Endothelial cell of umbilical vein (primary cell): ENCODE measurements at regions not wholly inside any gene's neighbourhood (a gene's known extent, or its start where the extent isn't known, plus 50 kb on each side); places are given as distances from the start of the nearest gene placed in this dataset.

Experiments
- BruUV-seq: library from RNA; stranded (reverse); fragments of 400-500 nt; replicated peaks from 2 replicates; lab custom pipeline; 2021; lab: Mats Ljungman, UMichigan
- CTCF ChIA-PET: fragments of 300-600, 350-600 bp; sonication (Branson Sonifier 250); formaldehyde crosslinking; loops from one replicate; lab custom pipeline; 2021; ENCODE audit warnings: antibody characterized with exemption, inconsistent platforms; lab: Charles Lee
- POLR2A ChIA-PET: fragments of 300-600, 350-600 bp; sonication (Branson Sonifier 250); formaldehyde crosslinking; loops from one replicate; lab custom pipeline; 2021; ENCODE audit warnings: antibody characterized with exemption, inconsistent platforms; lab: Charles Lee
- DNase-seq: peaks from one replicate; pipeline ENCODE4 v3.0.0-alpha.2; 2011; ENCODE audit warnings: low read depth, low spot score
- FAIRE-seq: peaks from 2 replicates; lab custom pipeline; 2011; peaks lifted over from hg19 to GRCh38; lab: Jason Lieb, UNC
- H2AFZ ChIP-seq: 2 replicates; pipeline ENCODE4 v1.6.0; 2012; ENCODE audit warnings: low read depth, low read length, control low read depth, inconsistent platforms
- H3K27ac ChIP-seq: 2 replicates; pipeline ENCODE4 v1.5.1; 2011; ENCODE audit warnings: low read depth, mild to moderate bottlenecking, control low read depth, low read length, moderate library complexity; ENCODE audit not compliant: insufficient read depth
- H3K27me3 ChIP-seq, 2 experiments: 2 replicates each; pipeline versions ENCODE4 v1.6.0 to v1.6.1; 2011; ENCODE audit warnings: low read length in 2 of 2, mixed read lengths in 1 of 2; ENCODE audit not compliant: control insufficient read depth in 2 of 2, insufficient read depth in 2 of 2
- H3K36me3 ChIP-seq, 2 experiments: 2 replicates in 1 of 2; 3 replicates in 1 of 2; pipeline ENCODE4 v1.5.1; 2011; ENCODE audit warnings: low read length in 2 of 2, mild to moderate bottlenecking in 1 of 2, moderate library complexity in 1 of 2; ENCODE audit not compliant: control insufficient read depth in 2 of 2, insufficient read depth in 2 of 2; ENCODE audit errors: extremely low read depth in 1 of 2
- H3K4me1 ChIP-seq: 3 replicates; pipeline ENCODE4 v1.5.1; 2011; ENCODE audit warnings: mild to moderate bottlenecking, low read length; ENCODE audit not compliant: control insufficient read depth, insufficient read depth; ENCODE audit errors: extremely low read depth
- H3K4me2 ChIP-seq: 2 replicates; pipeline ENCODE4 v1.6.1; 2011; ENCODE audit warnings: low read length, control low read depth, mixed read lengths; ENCODE audit not compliant: insufficient read depth
- H3K4me3 ChIP-seq, 3 experiments: fragments of 200-600 bp in 1 of 3; sonication (generic), shearing (Covaris generic) in 1 of 3; replicated peaks in 1 of 3; 2 replicates each; pipeline ENCODE4 v1.5.1; 2011 to 2016; ENCODE audit warnings: control low read depth in 3 of 3, low read length in 3 of 3, mild to moderate bottlenecking in 2 of 3, inconsistent platforms in 1 of 3, low read depth in 1 of 3, moderate library complexity in 1 of 3; ENCODE audit not compliant: insufficient read depth in 1 of 3
- H3K79me2 ChIP-seq: 2 replicates; pipeline ENCODE4 v1.6.0; 2012; ENCODE audit warnings: low read length, inconsistent platforms; ENCODE audit not compliant: control insufficient read depth, insufficient read depth
- H3K9ac ChIP-seq: replicated peaks from 2 replicates; pipeline ENCODE3; 2011; ENCODE audit warnings: low read length, control low read depth; ENCODE audit not compliant: insufficient read depth; ENCODE audit errors: extremely low read depth
- H3K9me1 ChIP-seq: replicated peaks from 3 replicates; pipeline ENCODE4 v1.6.0; 2011; ENCODE audit warnings: mild to moderate bottlenecking, low read length; ENCODE audit not compliant: control insufficient read depth, insufficient read depth; ENCODE audit errors: extremely low read depth
- H3K9me3 ChIP-seq: replicated peaks from 2 replicates; pipeline ENCODE4 v1.5.1; 2012; ENCODE audit warnings: low read length, inconsistent platforms; ENCODE audit not compliant: control insufficient read depth, insufficient read depth
- H4K20me1 ChIP-seq: replicated peaks from 2 replicates; pipeline ENCODE3; 2011; ENCODE audit warnings: mild to moderate bottlenecking, low read length; ENCODE audit not compliant: control insufficient read depth, insufficient read depth; ENCODE audit errors: extremely low read depth
- CTCF ChIP-seq, 2 donors: IDR thresholded peaks; 1 replicate in 1 of 2; 2 replicates in 1 of 2; pipeline ENCODE4 v1.5.1; 2011; ENCODE audit warnings: low read length in 2 of 2, mild to moderate bottlenecking in 2 of 2, moderate library complexity in 2 of 2, control low read depth in 1 of 2, inconsistent platforms in 1 of 2, low read depth in 1 of 2; ENCODE audit not compliant: insufficient read depth in 1 of 2; ENCODE audit errors: extremely low read depth in 1 of 2
- EZH2 ChIP-seq: IDR thresholded peaks from 2 replicates; pipeline ENCODE4 v1.6.1; 2012; ENCODE audit warnings: borderline replicate concordance, low read depth, mild to moderate bottlenecking, moderate library complexity, low read length, inconsistent platforms; ENCODE audit not compliant: severe bottlenecking
- FOS ChIP-seq: IDR thresholded peaks from 2 replicates; pipeline ENCODE4 v1.6.1; 2011; ENCODE audit warnings: mild to moderate bottlenecking, low read length, moderate library complexity, borderline replicate concordance; ENCODE audit not compliant: insufficient read depth
- GATA2 ChIP-seq: IDR thresholded peaks from 2 replicates; pipeline ENCODE4 v1.7.0; 2011; ENCODE audit warnings: low read depth, mild to moderate bottlenecking, moderate library complexity, mixed read lengths, low read length; ENCODE audit not compliant: insufficient read length, insufficient read depth
- JUN ChIP-seq: IDR thresholded peaks from 2 replicates; pipeline ENCODE4 v1.6.1; 2011; ENCODE audit warnings: borderline replicate concordance, low read depth; ENCODE audit not compliant: insufficient read length, insufficient read depth
- MYC ChIP-seq: IDR thresholded peaks from one replicate; pipeline ENCODE4 v1.6.1; 2011; ENCODE audit warnings: mild to moderate bottlenecking, low read depth, low read length
- POLR2A ChIP-seq: IDR thresholded peaks from 2 replicates; pipeline ENCODE4 v1.6.1; 2012; ENCODE audit warnings: low read depth, mild to moderate bottlenecking, control low read depth, low read length
- POLR2AphosphoS5 ChIP-seq: IDR thresholded peaks from 2 replicates; pipeline ENCODE4 v1.6.1; 2012; ENCODE audit warnings: low read depth, mild to moderate bottlenecking, control low read depth, low read length, moderate library complexity; ENCODE audit not compliant: insufficient read depth
- dilution Hi-C: fragments of 300-500 bp; cut with MboI; formaldehyde crosslinking; loops from one replicate; pipeline ENCODE4 v1.15.0; 2019; ENCODE audit warnings: low sequenced_read_pairs; ENCODE audit not compliant: extremely low pct_ligation_motif_present
- intact Hi-C: fragments of 100-400 bp; cut with micrococcal nuclease; formaldehyde crosslinking; loops from one replicate; pipeline ENCODE4 v1.10.0; 2022

DNA sequence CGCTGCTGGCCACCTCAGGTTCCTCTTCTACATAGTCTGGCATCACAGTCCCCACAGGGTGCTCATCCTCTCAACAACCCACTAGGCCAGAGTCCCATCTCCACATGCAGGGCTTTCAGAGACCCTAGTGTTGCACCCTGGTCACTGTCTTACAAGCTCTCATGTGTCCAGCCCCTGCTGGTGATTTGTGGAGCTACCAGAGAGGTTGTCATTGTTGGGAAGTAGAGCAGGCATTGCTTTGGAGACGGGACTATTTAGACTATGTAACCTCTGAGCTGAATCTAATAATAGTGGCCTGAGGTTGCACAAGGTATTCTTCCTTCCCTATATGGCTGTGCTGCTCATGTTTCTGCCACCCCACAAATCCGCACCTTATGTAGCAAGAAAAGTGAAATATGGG, 135.3 kb upstream of the VWC2 start:
- intact Hi-C loops = no loop called here
- dilution Hi-C loops = no loop called here
- Histone ChIP-seq H3K27ac (no peak overlapping the region), H2AFZ (no peak overlapping the region), H3K4me3 (no peak overlapping the region), H3K27me3 (no peaks in the 10 kb centered on the region), H3K9ac (no peak overlapping the region), H3K36me3 (no peaks in the 10 kb centered on the region), H3K9me3 (peaks cover under 1% of the 10 kb centered on the region), H3K9me1 (no peaks in the 10 kb centered on the region), H3K79me2 (no peaks in the 10 kb centered on the region), H4K20me1 (no peaks in the 10 kb centered on the region), H3K4me1 (no peaks in the 10 kb centered on the region), H3K4me2 (no peak overlapping the region)
- POLR2A ChIA-PET = no interaction called here
- FAIRE-seq (no peak), DNase-seq (no peak)
- no TSS peak for BruUV-seq
- TF ChIP-seq MYC (no peak), EZH2 (no peak), POLR2A (no peak), FOS (no peak), CTCF (IDR thresholded peaks at IDR 0.05; ENCODE audit: extremely low read depth in 1 of 2, insufficient read depth in 1 of 2, low read depth in 1 of 2, low read length in 2 of 2) (no peak), JUN (no peak), POLR2AphosphoS5 (no peak), GATA2 (no peak)
- CTCF ChIA-PET = no interaction called here
